Hypothalamus (tissue), 51 donors: ENCODE measurements at regions not wholly inside any gene's neighbourhood (a gene's known extent, or its start where the extent isn't known, plus 50 kb on each side); places are given as distances from the start of the nearest gene placed in this dataset.

Source experiments
- DNase-seq, 51 donors: peaks; one replicate each; lab custom pipeline; 2025; lab: John Stamatoyannopoulos, UW

DNA sequence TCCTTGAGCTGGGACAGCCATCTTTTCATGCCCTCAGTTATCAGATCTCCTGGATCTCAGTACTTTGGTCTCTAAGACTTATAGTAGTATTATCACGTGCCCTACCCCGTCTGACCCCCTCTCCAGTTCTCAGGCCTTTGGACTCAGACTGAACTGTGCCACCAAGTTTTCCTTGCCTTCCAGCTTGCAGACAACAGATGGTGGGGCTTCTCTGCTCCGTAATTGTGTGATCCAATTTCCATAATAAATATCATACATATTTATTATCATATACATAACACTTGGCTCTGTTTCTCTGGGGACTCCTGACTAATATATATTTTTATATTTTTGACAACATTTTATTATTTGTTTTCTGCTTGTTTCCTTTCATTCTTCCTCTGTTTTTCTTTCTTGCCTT lies 458.8 kb upstream of the SEMA6D start:
- no peak for DNase-seq

GRCh38 chr15:47265686-47266085 lies 451.6 kb upstream of the SEMA6D start:
- DNase-seq: no peak

- no peak for DNase-seq
Observed at GRCh38 chr15:47266566-47266965, 450.7 kb upstream of the SEMA6D start.

- DNase-seq: no peak
Observed at GRCh38 chr15:47273864-47274263, 443.4 kb upstream of the SEMA6D start.

DNA sequence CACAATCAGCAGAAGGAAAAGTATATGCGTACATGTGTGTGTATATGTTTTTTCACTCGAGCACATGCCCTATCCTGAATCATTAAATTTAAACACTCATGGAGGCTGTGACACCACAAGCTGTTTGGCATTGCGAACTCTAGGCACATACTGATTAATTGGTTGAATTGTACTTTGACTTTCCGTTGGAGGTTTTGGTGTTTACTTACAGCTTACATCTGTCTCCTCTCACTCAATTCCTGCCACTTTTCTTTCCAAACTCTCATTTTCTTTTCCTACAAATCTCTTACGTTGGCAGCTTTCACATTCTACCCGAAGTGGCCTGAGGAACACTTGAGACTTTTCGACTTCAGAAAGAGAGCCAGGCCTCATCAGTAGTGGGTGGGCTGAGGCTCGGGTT lies 434.1 kb upstream of the SEMA6D start:
- DNase-seq: no peak

DNA sequence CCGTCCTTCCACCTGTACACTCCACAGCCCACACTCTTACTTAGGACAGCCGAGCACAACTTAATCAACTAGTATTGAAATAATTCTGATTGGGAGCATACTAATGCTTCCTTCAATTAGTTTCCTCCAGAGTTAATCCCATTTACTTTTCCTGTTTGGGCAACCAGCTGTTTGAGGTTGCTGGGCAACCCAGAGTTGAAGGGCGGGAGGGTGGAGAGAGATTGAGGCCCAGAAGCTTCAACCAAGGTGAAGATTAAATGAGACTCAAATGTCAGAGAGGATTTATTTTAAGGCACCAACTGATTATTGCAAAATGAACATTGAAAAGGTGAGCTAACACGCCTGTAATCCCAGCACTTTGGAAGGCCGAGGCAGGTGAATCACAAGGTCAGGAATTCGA lies 428.5 kb upstream of the SEMA6D start:
- no peak for DNase-seq

- DNase-seq: no peak
Observed at GRCh38 chr15:47289656-47290055, 427.6 kb upstream of the SEMA6D start.

DNA sequence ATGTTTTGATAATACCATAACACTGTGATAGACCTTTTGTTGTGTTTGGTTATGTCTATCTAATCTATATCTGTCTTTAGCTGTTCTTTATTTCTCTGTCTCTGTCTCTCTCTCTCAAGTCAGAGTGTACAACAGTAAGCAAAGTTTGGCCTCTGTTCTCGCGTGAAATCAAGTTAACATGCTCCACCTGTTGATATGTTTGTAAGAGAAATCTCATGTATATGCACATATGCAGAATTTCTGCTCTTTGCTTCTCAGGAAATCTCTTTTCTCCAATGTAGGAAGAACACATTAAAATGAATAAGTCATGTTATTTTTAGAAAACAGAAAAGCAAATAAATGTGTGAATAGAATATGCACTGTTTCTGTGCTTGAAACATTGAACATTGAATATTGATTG lies 425.5 kb upstream of the SEMA6D start:
- no peak for DNase-seq

- no peak for DNase-seq
Observed at GRCh38 chr15:47292638-47293190, 424.6 kb upstream of the SEMA6D start.

- DNase-seq: peak in 20 of 51 donors; percentile 1 to 53 (median 13)
Observed at GRCh38 chr15:47293466-47294162, 423.7 kb upstream of the SEMA6D start.

DNA sequence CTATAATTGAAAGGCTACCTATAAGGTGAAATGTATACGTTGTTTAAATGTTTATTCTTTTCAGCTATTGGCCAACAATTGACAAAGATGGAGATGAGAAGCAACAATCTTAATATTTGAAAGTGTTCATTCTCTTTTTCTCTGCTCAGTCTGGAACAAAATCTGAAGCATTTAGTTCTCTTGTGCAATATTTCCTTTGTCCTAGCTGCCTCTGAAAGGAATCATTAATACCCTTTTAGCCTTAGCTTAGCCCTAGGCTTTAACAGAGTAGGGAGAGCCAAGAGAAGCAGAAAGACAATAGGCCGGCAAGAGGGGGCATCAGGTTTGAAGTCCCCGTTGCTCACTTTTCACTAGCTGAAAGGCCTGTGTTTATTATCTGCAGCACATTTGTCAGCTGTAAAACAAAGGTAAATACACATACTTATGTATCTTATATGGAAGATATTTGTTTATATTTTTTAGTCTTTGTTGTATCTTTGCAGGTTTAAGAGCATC lies 422.5 kb upstream of the SEMA6D start:
- DNase-seq: no peak

- no peak for DNase-seq
Observed at GRCh38 chr15:47296881-47297280, 420.4 kb upstream of the SEMA6D start.

GRCh38 chr15:47299846-47300434 lies 417.4 kb upstream of the SEMA6D start:
- DNase-seq: no peak

DNA sequence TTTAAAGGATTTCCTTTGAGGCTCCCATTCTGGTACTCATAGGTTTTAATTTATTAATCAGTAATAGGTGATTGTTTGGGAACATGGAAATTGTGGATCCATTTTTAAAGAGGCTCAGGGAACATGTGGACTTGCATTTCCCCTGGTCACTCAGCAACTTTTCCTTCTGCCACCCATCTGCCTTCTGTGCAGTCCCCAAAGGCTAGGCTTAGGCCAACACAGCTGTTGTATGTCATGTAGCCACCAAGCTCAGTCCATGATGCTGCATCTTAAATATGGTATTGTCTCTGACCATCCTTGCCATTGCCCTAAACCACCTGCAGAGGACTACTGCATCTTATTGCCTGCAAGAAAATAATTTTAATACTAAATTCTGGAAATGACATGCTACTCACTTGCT lies 416.7 kb upstream of the SEMA6D start:
- no peak for DNase-seq

GRCh38 chr15:47301481-47301880 lies 415.8 kb upstream of the SEMA6D start:
- DNase-seq: peak in 5 of 51 donors; percentile 6 to 30 (median 7)

GRCh38 chr15:47304656-47305055 lies 412.6 kb upstream of the SEMA6D start:
- DNase-seq: no peak

- no peak for DNase-seq
Observed at GRCh38 chr15:47312161-47312560, 405.1 kb upstream of the SEMA6D start.

GRCh38 chr15:47326410-47327333 lies 390.6 kb upstream of the SEMA6D start:
- no peak for DNase-seq

GRCh38 chr15:47331829-47332393 lies 385.4 kb upstream of the SEMA6D start:
- no peak for DNase-seq

- no peak for DNase-seq
Observed at GRCh38 chr15:47332481-47332880, 384.8 kb upstream of the SEMA6D start.

DNA sequence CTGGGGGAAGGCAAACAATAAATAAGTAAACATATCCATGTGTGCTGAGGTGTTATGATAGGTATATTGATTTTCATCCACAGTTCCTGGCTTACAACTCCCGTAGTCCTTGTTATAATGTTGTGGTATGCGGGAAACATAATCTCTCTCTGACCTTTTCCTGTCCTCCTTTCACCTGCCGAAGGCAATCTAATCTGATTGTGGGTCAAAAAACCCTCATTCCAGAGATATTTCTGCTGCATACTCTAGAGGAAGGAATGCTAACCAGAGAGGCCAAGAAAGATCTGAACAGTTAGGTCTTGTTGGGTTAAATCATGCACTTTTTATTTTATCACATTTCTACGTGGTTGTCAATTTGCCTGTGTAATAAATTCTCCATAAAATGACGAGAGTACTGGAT lies 383.6 kb upstream of the SEMA6D start:
- DNase-seq: no peak
